ENCODE measurements at regions not wholly inside any gene's neighbourhood (a gene's known extent, or its start where the extent isn't known, plus 50 kb on each side); places are given as distances from the start of the nearest gene placed in this dataset.

DNA sequence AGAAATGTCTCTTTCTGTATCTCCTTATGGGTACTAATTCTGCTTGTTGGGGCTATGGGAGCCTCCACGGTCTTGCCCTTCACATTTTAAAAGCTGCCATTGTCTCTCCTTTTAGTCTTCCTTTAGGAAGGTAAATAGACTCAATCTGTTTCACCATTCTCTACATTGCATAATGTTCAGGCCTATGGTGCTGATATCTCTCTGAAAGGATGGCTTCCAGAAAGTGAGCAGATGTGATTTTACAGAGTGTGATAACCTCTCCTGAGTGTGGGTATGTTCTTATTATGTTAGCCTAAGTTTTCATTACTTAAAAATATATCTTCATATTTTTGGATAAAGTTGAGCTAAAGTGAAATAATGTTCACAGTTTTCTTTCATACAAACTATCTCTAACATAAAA lies 254.0 kb upstream of the PITX2 start:
- Histone ChIP-seq H2BK15ac (ENCODE audit: low read length) (no peak overlapping the region), H3K23me2 (ENCODE audit: low read depth, low read length) (0 out of 2 replicates have a peak, but pooled peaks cover 4% of the 10 kb centered on the region), H4K20me1 (replicated peaks in 1 of 2; ENCODE audit: control insufficient read depth in 1 of 2, insufficient read depth in 2 of 2, low read length in 2 of 2) (no peaks in the 10 kb centered on the region), H2AK5ac (ENCODE audit: low read depth, low read length) (no peak overlapping the region), H3K4me1 (replicated peaks in 1 of 4; ENCODE audit: control insufficient read depth in 3 of 4, insufficient read depth in 4 of 4, low read length in 3 of 4) (no peaks in the 10 kb centered on the region; a peak in 1 of 7 replicates), H3K4me2 (ENCODE audit: insufficient read depth in 1 of 2, low read depth in 2 of 2, low read length in 2 of 2) (peak overlapping the region; percentile 23 to 72), H3K79me2 (ENCODE audit: control insufficient read depth in 1 of 2, insufficient read depth in 2 of 2, low read length in 2 of 2) (no peaks in the 10 kb centered on the region), H2AFZ (ENCODE audit: low read length) (peak overlapping the region; percentile 94), H3K4me3 (ENCODE audit: extremely low read depth in 1 of 4, insufficient read depth in 2 of 4, low read depth in 3 of 4, low read length in 4 of 4) (peak overlapping the region in 3 of 4 experiments; percentile 8 to 47 (median 45); a peak in 5 of 8 replicates), H3K79me1 (ENCODE audit: low read depth, low read length) (no peaks in the 10 kb centered on the region), H2BK12ac (ENCODE audit: low read depth, low read length) (no peak overlapping the region), H3K14ac (ENCODE audit: insufficient read length) (peak overlapping the region; percentile 77), H4K5ac (ENCODE audit: insufficient read length, low read depth, low read length) (no peak overlapping the region), H3K27me3 (replicated peaks in 1 of 4; ENCODE audit: control insufficient read depth in 3 of 4, extremely low read depth in 1 of 4, insufficient read depth in 3 of 4, low read length in 3 of 4) (no peaks in the 10 kb centered on the region), H3K36me3 (ENCODE audit: control insufficient read depth in 2 of 4, insufficient read depth in 4 of 4, low read length in 3 of 4) (no peaks in the 10 kb centered on the region), H3K23ac (ENCODE audit: insufficient read length) (no peak overlapping the region), H2BK120ac (replicated peaks; ENCODE audit: low read depth, low read length) (peak overlapping the region; percentile 90), H2BK5ac (ENCODE audit: low read depth, low read length) (peak overlapping the region; percentile 85), H3K56ac (replicated peaks; ENCODE audit: insufficient read length, low read depth, low read length) (no peak overlapping the region), H3K9me3 (ENCODE audit: insufficient read depth in 2 of 2, low read depth in 1 of 2, low read length in 1 of 2) (peaks cover 0 to 3% of the 10 kb centered on the region in 2 experiments; a peak in 1 of 4 replicates), H4K91ac (replicated peaks; ENCODE audit: insufficient read length, low read length) (no peak overlapping the region), H2BK20ac (ENCODE audit: low read length) (no peak overlapping the region), H3K27ac (ENCODE audit: low read depth, low read length) (no peak overlapping the region), H3K9ac (replicated peaks in 1 of 4; ENCODE audit: extremely low read depth in 1 of 4, low read depth in 3 of 4, low read length in 3 of 4) (no peak overlapping the region; a peak in 1 of 7 replicates), H3K4ac (replicated peaks; ENCODE audit: insufficient read length, low read depth, low read length) (no peak overlapping the region), H4K8ac (ENCODE audit: extremely low read depth, insufficient read depth, low read length) (no peak overlapping the region), H3K18ac (ENCODE audit: extremely low read depth, low read length) (peak overlapping the region; percentile 93)
- FAIRE-seq (no peak), DNase-seq (ENCODE audit: low read depth in 1 of 2, low spot score in 2 of 2) (no peak)
- 89% methylated on average over 1 of the region's 1 CpG; no CpG with 5 or more reads in 1 of the 2 experiments for WGBS, 2 experiments (ENCODE audit: extremely low coverage in 1 of 2, insufficient coverage in 1 of 2, insufficient read length in 1 of 2, insufficient replicate concordance in 2 of 2, low coverage in 1 of 2, low lambda C conversion rate in 2 of 2, missing lambda C conversion rate in 1 of 2)
- no peak for TF ChIP-seq SUZ12 (IDR thresholded peaks at IDR 0.05; ENCODE audit: low read length)
- no peak for TF ChIP-seq SIRT6 (IDR thresholded peaks at IDR 0.05; ENCODE audit: low read length)
- TF ChIP-seq CTCF (IDR thresholded peaks at IDR 0.05; ENCODE audit: control extremely low read depth in 1 of 3, insufficient read depth in 1 of 3, low read depth in 1 of 3, low read length in 3 of 3) = no peak
- TF ChIP-seq SP2 (IDR thresholded peaks at IDR 0.05; ENCODE audit: low read length) = no peak
- TF ChIP-seq, protein P1, sequence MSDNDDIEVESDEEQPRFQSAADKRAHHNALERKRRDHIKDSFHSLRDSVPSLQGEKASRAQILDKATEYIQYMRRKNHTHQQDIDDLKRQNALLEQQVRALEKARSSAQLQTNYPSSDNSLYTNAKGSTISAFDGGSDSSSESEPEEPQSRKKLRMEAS (IDR thresholded peaks at IDR 0.05) = no peak
- no peak for TF ChIP-seq NRF1 (IDR thresholded peaks at IDR 0.05; ENCODE audit: low read depth, low read length)
- TF ChIP-seq POLR2A (IDR thresholded peaks at IDR 0.05; ENCODE audit: control extremely low read depth in 1 of 2, low read depth in 2 of 2, low read length in 2 of 2) = no peak
- no peak for TF ChIP-seq E2F6 (IDR thresholded peaks at IDR 0.05)
- TF ChIP-seq GTF2F1 (IDR thresholded peaks at IDR 0.05; ENCODE audit: borderline replicate concordance, low read depth, low read length) = no peak
- no peak for TF ChIP-seq TAF1 (IDR thresholded peaks at IDR 0.05; ENCODE audit: low read depth, low read length)
- CTCF ChIA-PET (ENCODE audit: partially characterized antibody) = interaction anchor here (1.4 kb wide), 1 partner anchor 28 kb away, joined by 3 read pairs; no protein-coding TSS in a partner anchor
- POLR2A ChIA-PET (ENCODE audit: partially characterized antibody) = no interaction called here
